C4-2B (cell line): ENCODE measurements at regions not wholly inside any gene's neighbourhood (a gene's known extent, or its start where the extent isn't known, plus 50 kb on each side); places are given as distances from the start of the nearest gene placed in this dataset.
"Not testable (repeated sequence)": the region's sequence is repeated elsewhere in the genome, so short reads cannot be mapped to it uniquely, and the experiment has no call there.

Source experiments
- H3K27ac ChIP-seq: fragments of 450-650 bp; 2 replicates; pipeline ENCODE4 v1.5.1; 2017
- CTCF ChIP-seq: fragments of 450-650 bp; conservative IDR thresholded peaks from 2 replicates; pipeline ENCODE4 v1.5.1; 2017; ENCODE audit warnings: mild to moderate bottlenecking
- ZFX ChIP-seq: fragments of 450-650 bp; IDR thresholded peaks from 2 replicates; pipeline ENCODE4 v1.6.1; 2017

GRCh38 chr1:200296091-200296661 lies 113.7 kb downstream of the ZNF281 start:
- no peak overlapping the region for H3K27ac ChIP-seq

GRCh38 chr1:200294241-200294640 lies 115.6 kb downstream of the ZNF281 start:
- H3K27ac ChIP-seq, result no peak overlapping the region
- TF ChIP-seq ZFX (no peak), CTCF (no peak)

More at GRCh38 chr1:200296091-200296661, 113.7 kb downstream of the ZNF281 start:
- no peak for TF ChIP-seq ZFX
- no peak for TF ChIP-seq CTCF

GRCh38 chr1:200292699-200293098 lies 117.1 kb downstream of the ZNF281 start:
- TF ChIP-seq CTCF (no peak), ZFX (no peak)
- H3K27ac ChIP-seq, result no peak overlapping the region

- TF ChIP-seq CTCF (no peak), ZFX (no peak)
Observed at GRCh38 chr1:200291106-200291505, 118.7 kb downstream of the ZNF281 start.

GRCh38 chr1:200290010-200290685 lies 119.7 kb downstream of the ZNF281 start:
- no peak for TF ChIP-seq CTCF
- TF ChIP-seq ZFX, result no peak
- H3K27ac ChIP-seq, result no peak overlapping the region

More at GRCh38 chr1:200291106-200291505, 118.7 kb downstream of the ZNF281 start:
- H3K27ac ChIP-seq, result no peak overlapping the region

GRCh38 chr1:200288226-200288625 lies 121.6 kb downstream of the ZNF281 start:
- no peak overlapping the region for H3K27ac ChIP-seq
- TF ChIP-seq ZFX (no peak), CTCF (no peak)

- H3K27ac ChIP-seq, result not testable (repeated sequence)
Observed at GRCh38 chr1:200284236-200284635, 125.6 kb downstream of the ZNF281 start.
